MG63 (cell line): ENCODE measurements at regions not wholly inside any gene's neighbourhood (a gene's known extent, or its start where the extent isn't known, plus 50 kb on each side); places are given as distances from the start of the nearest gene placed in this dataset.
"Not testable (repeated sequence)": the region's sequence is repeated elsewhere in the genome, so short reads cannot be mapped to it uniquely, and the experiment has no call there.

ENCODE experiments used
- DNase-seq: peaks from one replicate; pipeline ENCODE4 v3.0.0-alpha.2; 2020
- H3K27me3 ChIP-seq: fragments of 250-450 bp; sonication (Bioruptor Pico); 2 replicates; pipeline ENCODE4 v1.5.1; 2020; ENCODE audit warnings: mild to moderate bottlenecking, moderate library complexity
- H3K36me3 ChIP-seq: fragments of 250-450 bp; sonication (Bioruptor Pico); 2 replicates; pipeline ENCODE4 v1.5.1; 2020; ENCODE audit warnings: mild to moderate bottlenecking, moderate library complexity
- H3K4me3 ChIP-seq: fragments of 250-450 bp; sonication (Bioruptor Pico); 2 replicates; pipeline ENCODE4 v1.5.1; 2020; ENCODE audit warnings: mild to moderate bottlenecking, moderate library complexity
- H3K9me3 ChIP-seq: fragments of 250-450 bp; sonication (Bioruptor Pico); 2 replicates; pipeline ENCODE4 v1.5.1; 2020; ENCODE audit warnings: mild to moderate bottlenecking, moderate library complexity

GRCh38 chr5:17951392-17952169 is 317.3 kb downstream of the TAF11L14 start:
- H3K36me3 ChIP-seq = no peaks in the 10 kb centered on the region
- peaks cover 2% of the 10 kb centered on the region for H3K27me3 ChIP-seq
- H3K4me3 ChIP-seq = no peak overlapping the region
- H3K9me3 ChIP-seq = no peaks in the 10 kb centered on the region
- no peak for DNase-seq

DNA sequence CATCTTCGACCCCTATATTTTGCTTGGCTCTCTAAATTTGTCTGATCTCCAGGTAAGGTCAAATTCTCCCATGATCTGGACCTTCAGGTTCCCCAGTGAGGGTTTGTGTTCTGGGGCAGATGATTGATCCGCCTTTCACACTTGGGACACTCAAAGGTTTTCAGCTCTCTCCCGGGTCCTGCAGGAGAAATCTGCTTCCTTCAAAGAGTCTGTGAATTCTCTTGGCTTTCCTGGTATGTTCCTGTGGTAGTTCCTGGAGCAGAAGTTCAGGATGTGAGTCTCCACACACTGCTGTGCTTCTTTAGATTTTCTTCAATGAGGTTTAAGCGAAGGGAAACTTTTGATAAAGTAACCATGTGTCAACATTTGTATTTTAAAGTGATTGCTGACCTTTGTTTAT is 318.0 kb downstream of the TAF11L14 start:
- DNase-seq = no peak
- Histone ChIP-seq H3K9me3 (no peaks in the 10 kb centered on the region), H3K27me3 (peaks cover 2% of the 10 kb centered on the region), H3K4me3 (no peak overlapping the region), H3K36me3 (no peaks in the 10 kb centered on the region)

- Histone ChIP-seq H3K36me3 (no peaks in the 10 kb centered on the region), H3K4me3 (no peak overlapping the region), H3K27me3 (no peaks in the 10 kb centered on the region; the same call in 1 of the 2 replicates), H3K9me3 (no peaks in the 10 kb centered on the region)
- no peak for DNase-seq
Measured at GRCh38 chr5:17964067-17964466, 329.8 kb downstream of the TAF11L14 start.

GRCh38 chr5:17966640-17967402 is 332.6 kb downstream of the TAF11L14 start:
- H3K9me3 ChIP-seq = no peaks in the 10 kb centered on the region
- H3K27me3 ChIP-seq = no peaks in the 10 kb centered on the region; the same call in 1 of the 2 replicates
- H3K4me3 ChIP-seq = no peak overlapping the region
- no peak for DNase-seq
- H3K36me3 ChIP-seq = no peaks in the 10 kb centered on the region

DNA sequence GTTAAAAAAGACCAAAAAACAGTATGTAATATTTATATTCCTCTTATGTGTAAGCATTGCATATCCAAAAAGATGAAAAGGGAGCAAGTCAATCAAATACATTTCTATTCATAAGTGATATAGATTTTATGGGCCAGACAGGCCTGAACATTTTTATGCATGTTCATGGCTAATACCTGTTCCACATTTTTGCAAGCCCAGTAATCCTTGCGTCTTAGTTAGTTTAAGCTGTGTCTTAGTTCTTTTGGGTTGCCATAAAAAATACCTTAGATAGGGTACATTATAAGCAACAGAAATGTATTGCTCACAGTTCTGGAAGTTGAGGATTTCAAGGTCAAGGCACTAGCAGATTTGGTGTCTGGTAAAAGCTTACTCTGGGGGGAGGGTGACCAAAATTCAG is 342.1 kb downstream of the TAF11L14 start:
- Histone ChIP-seq H3K36me3 (no peaks in the 10 kb centered on the region), H3K27me3 (no peaks in the 10 kb centered on the region), H3K9me3 (no peaks in the 10 kb centered on the region), H3K4me3 (no peak overlapping the region)
- no peak for DNase-seq

- H3K27me3 ChIP-seq = no peaks in the 10 kb centered on the region
- no peak overlapping the region for H3K4me3 ChIP-seq
- H3K36me3 ChIP-seq = no peaks in the 10 kb centered on the region
- H3K9me3 ChIP-seq = no peaks in the 10 kb centered on the region
- DNase-seq = no peak
Measured at GRCh38 chr5:17978954-17979353, 344.7 kb downstream of the TAF11L14 start.

GRCh38 chr5:17982626-17983025 is 348.4 kb downstream of the TAF11L14 start:
- H3K36me3 ChIP-seq, DNase-seq, H3K9me3 ChIP-seq, H3K4me3 ChIP-seq, H3K27me3 ChIP-seq: not testable (repeated sequence)

GRCh38 chr5:17989036-17989435 is 354.8 kb downstream of the TAF11L14 start:
- no peaks in the 10 kb centered on the region; the same call in 1 of the 2 replicates for H3K27me3 ChIP-seq
- H3K36me3 ChIP-seq = no peaks in the 10 kb centered on the region
- no peak overlapping the region for H3K4me3 ChIP-seq
- DNase-seq = no peak
- no peaks in the 10 kb centered on the region for H3K9me3 ChIP-seq

GRCh38 chr5:17989567-17990563 is 355.6 kb downstream of the TAF11L14 start:
- Histone ChIP-seq H3K9me3 (no peaks in the 10 kb centered on the region), H3K4me3 (no peak overlapping the region), H3K36me3 (no peaks in the 10 kb centered on the region), H3K27me3 (no peaks in the 10 kb centered on the region; the same call in 1 of the 2 replicates)
- DNase-seq = no peak

- peaks cover 2% of the 10 kb centered on the region; the same call in 1 of the 2 replicates for H3K27me3 ChIP-seq
- no peak overlapping the region for H3K4me3 ChIP-seq
- no peaks in the 10 kb centered on the region for H3K36me3 ChIP-seq
Measured at GRCh38 chr5:17991775-17992174, 357.5 kb downstream of the TAF11L14 start.

GRCh38 chr5:17992291-17992690 is 358.0 kb downstream of the TAF11L14 start:
- Histone ChIP-seq H3K36me3 (no peaks in the 10 kb centered on the region), H3K27me3 (peaks cover 2% of the 10 kb centered on the region; the same call in 1 of the 2 replicates), H3K4me3 (no peak overlapping the region), H3K9me3 (no peaks in the 10 kb centered on the region)
- no peak for DNase-seq

More at GRCh38 chr5:17991775-17992174, 357.5 kb downstream of the TAF11L14 start:
- DNase-seq = no peak
- no peaks in the 10 kb centered on the region for H3K9me3 ChIP-seq

DNA sequence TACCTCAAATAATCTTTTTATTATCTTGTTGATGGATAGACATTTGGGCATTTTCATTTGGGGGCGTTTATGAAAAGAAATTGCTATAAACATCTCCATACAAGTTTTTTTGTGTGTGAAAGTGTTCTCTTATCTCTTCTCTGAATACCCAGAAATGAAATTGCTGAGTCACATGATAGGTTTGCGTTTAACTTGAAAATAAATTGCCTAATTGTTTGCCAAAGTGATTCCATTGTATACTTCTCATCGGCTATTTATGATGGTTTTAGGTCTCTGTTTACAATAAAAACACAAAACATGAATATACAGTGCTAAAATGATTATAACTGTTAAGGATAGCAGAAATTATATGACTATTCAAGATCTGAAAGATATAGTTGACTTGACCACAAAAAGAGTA is 361.7 kb downstream of the TAF11L14 start:
- no peaks in the 10 kb centered on the region for H3K36me3 ChIP-seq
- H3K27me3 ChIP-seq = peaks cover 2% of the 10 kb centered on the region; the same call in 1 of the 2 replicates
- DNase-seq = no peak
- H3K4me3 ChIP-seq = no peak overlapping the region
- H3K9me3 ChIP-seq = no peaks in the 10 kb centered on the region

DNA sequence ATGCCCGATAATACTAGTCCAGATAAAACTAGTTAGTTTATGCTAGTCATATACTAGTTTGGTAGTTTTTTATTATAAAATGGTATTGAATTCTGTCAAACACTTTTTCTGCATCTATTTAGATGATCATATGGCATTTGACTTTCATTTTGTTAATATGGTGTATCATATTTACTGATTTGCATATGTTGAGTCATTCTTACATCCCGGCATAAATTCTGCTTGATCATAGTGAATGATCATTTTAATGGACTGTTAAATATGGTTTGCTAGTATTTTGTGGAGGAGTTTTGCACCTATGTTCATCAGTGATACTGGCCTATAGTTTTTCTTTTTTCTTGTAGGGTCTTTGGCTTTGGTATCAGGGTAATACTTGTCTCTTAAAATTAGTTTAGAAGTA is 365.6 kb downstream of the TAF11L14 start:
- no peak for DNase-seq
- no peaks in the 10 kb centered on the region for H3K36me3 ChIP-seq
- H3K27me3 ChIP-seq = peaks cover 2% of the 10 kb centered on the region; the same call in 1 of the 2 replicates
- H3K9me3 ChIP-seq = no peaks in the 10 kb centered on the region
- no peak overlapping the region for H3K4me3 ChIP-seq

DNA sequence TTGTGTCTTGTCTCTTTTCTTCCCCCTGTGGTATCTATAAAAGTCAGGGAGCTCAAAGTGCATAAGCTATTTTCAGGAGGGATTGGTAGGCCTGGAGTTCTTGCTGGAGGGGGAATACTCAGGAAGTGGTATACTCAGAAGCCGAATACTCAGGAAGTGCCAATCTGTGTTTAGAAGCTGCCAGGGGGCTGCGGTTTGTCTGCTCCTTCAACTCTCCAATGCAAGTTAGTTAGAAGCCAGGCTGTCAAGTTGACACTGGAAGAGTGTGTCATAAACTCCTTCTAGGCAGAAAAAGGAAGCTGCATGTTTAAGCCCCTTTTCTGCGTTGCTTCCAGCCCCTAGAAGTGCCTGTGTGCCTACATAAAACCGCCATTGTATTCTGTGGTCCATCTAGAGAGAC is 366.5 kb downstream of the TAF11L14 start:
- no peaks in the 10 kb centered on the region for H3K36me3 ChIP-seq
- no peak overlapping the region for H3K4me3 ChIP-seq
- DNase-seq = peak; percentile 5
- peaks cover 1% of the 10 kb centered on the region; the same call in 1 of the 2 replicates for H3K27me3 ChIP-seq
- no peaks in the 10 kb centered on the region for H3K9me3 ChIP-seq

DNA sequence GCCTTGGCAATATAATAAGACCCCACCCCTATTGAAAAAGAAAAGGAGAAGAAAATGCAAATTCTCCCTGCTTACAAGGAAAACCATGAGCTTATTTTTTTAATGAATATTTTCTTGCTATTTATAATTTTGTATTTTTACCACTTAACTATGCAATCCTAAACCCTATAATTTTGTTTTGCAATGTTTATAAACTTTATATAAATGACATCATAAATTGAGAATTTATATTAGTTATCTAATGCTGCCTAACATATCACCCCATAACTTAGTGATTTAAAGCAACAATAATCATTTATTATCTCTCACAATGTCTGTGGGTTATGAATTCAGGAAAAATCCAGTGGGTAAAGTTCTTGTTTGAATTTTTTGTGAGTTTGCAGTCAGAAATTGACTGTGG is 369.1 kb downstream of the TAF11L14 start:
- no peak for DNase-seq
- no peaks in the 10 kb centered on the region for H3K9me3 ChIP-seq
- no peaks in the 10 kb centered on the region for H3K36me3 ChIP-seq
- no peaks in the 10 kb centered on the region for H3K27me3 ChIP-seq
- H3K4me3 ChIP-seq = no peak overlapping the region

DNA sequence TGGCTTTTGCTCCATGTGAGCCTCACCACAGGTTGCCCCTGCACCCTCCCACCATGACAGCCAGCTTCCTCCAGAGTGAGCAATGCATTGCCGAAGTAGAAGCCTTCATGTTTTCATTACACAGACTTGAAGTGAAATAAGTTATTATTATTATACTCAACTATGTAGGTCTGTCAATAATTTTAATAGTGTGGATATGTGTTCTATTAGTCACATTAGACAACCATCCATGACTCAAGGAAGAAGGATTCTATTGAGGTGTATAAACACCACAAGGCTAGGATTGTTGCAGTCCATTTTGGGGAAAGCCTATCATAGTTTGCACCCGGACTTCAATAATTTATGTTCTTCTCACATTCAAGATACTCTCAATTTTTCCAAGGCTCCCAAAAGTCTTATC is 369.5 kb downstream of the TAF11L14 start:
- DNase-seq = no peak
- H3K9me3 ChIP-seq = no peaks in the 10 kb centered on the region
- H3K27me3 ChIP-seq = no peaks in the 10 kb centered on the region
- H3K36me3 ChIP-seq = no peaks in the 10 kb centered on the region
- H3K4me3 ChIP-seq = no peak overlapping the region
